ENCODE measurements at regions not wholly inside any gene's neighbourhood (a gene's known extent, or its start where the extent isn't known, plus 50 kb on each side); places are given as distances from the start of the nearest gene placed in this dataset.

DNA sequence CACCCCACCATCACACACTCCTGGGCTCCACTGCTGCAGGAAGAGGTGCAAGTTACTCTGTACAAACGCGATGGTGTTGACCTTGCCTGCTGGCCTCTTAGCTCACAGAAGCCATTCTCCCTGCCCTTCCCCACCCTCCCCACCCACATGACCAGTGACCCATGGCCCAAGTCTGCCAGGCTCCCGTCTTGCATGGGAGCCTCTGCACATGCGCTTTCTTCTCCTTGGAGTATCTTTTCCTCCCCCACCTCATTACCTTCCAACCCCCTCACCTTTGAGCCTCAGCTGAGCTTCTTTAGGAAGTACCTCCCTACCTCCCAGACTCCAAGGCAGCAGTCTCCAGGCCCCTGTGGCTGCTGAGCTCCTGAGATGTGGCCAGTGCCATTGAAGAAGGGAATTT, 337.7 kb upstream of the ZNF32 start:
- DNase-seq: no peak

DNA sequence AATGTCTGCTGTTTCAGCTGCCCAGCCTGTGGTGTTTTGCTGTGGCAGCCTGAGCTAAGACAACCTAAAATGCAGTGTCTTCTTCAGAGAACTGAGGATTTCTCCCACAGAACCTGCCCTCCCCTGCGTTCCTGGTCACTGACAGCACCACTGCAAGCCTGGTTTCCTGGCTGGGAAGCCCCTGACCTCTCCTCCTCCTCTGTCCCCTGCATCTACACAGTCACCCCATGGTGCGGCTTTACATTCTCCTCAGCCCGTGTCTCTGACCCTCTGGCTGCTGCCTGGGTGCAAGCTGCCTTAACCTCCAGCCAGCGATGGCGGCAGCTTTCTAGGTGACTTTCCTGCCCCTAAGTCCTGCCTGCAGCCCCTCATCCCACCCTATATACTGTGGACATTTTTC, 337.3 kb upstream of the ZNF32 start:
- no peak for DNase-seq

DNA sequence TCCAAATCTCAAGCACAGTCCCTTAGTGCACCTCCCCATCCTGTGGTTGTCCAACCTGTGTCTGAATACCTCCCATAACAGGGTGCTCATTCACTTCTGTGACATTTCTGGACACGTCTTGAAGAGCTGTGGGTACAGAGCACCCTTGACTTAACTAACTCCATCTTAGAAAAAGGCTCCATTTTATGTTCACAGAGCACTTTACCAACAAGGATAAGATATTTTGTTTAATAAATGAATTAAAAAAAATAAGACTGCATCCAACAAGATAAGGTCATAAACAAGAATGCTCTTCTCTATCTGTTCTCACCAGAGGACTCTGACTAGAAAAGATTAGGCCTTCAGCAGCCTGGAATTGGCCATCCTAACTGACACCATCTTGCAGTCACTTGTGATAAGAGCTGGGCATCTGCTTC, 335.2 kb upstream of the ZNF32 start:
- no peak for DNase-seq

DNA sequence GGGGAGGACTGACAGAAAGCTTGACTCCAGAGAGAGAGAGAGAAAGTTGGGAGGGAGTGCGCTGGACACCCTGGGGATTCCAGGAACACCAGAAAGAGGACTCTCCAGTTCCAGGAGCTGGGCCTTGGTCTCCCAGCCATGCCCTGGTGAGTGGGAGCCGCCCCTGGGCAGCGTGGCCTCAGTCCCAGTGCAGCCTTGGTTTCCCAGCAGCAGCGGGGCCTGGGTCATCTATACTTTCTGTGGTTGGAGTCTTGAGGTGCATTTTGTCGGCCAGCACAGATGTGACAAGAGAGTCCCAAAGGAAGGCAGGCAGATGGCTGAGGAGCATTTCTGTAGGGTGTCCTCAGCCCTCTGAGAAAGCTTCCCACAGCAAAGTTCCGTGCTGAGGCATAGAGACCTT, 334.7 kb upstream of the ZNF32 start:
- DNase-seq: no peak

DNA sequence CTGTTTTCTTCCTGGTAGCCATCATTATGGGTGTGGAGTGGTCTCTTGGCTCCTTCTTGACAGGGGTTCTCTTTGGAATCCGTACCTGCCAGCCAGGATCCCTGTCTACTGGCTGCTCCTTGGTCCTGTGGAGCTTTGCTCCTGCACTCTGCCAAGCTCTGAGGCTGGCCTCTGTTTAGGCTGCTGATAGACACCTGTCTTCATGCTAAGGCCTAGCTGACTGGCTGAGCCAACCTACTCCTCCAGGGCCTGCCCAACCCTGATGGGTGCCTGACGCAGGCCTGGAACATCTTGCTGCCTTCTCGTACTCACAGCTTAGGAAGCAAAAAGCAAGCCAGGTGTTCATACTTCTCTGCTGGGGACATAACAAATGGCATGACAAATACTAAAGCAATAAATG, 333.6 kb upstream of the ZNF32 start:
- DNase-seq: no peak

DNA sequence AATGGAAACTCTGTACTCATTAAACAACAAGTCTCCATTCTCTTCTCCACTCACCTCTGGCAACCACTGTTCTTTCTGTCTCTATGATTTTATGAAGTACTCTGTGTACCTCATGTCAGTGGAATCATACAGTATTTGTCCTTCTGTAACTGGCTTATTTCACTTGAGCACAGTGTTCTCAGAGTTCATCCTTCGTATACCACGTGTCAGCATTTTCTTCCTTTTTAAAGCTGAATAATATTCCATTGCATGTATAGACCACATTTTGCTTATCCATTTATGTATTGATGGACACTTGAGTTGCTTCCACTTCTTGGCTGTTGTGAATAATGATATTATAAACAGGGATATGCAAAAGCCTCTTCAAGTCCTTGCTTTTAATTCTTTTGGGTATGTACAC, 333.0 kb upstream of the ZNF32 start:
- DNase-seq: no peak

DNA sequence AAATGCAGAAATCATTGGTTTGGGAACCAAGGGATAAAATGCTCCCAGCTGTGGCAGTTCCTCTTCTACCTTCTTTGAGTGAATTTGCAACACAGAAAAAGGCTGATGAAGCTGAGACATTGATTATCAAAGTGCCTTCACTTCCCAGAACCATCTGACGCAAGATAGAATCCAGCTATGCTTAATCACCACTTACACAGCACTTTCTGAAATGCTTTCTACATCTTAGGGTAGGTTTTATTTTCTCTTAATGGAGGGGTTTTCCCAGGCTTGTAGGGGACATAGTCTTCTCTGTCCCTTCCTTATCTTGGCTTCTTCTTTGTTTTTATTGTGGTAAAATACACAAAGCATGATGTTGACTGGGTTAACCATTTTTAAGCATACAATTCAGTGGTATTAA, 332.6 kb upstream of the ZNF32 start:
- DNase-seq: no peak

DNA sequence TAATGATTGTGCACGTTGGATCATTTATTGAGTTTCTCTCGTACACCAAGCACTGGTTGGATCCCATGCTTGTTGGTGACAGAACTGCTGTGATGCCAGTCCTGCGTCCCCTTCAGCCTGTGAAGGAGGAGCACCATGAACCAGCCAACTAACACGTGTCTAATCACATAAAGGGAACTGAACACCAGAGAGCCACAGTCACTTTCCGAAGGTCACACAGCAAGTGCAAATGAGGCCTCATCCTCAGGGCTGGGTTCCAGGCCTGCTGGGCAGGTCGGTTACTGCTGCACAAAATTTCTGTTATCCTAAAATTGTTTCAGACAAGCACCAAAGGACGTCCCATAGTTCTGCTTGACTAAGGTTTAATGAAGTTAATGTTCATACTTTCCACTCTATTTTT, 332.0 kb upstream of the ZNF32 start:
- no peak for DNase-seq

DNA sequence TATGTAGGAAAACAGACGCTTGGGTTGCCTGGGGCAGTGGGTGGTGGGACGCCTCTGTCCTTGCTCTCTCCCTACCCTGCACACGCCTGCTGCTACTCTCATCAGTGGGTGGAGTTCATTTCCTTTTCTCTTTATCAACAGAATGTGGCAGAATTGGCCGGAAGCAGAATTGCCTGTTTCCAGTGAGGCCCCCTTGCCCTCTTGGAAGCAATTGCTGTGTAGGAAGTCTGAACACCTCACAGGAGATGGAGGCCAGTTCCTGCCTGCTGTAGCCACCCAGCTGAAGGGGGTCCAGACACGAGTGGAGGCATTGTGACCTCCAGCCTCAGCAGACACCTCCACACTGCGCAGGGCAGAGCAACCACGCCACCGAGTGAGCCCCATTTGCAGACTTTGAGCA, 331.6 kb upstream of the ZNF32 start:
- no peak for DNase-seq

DNA sequence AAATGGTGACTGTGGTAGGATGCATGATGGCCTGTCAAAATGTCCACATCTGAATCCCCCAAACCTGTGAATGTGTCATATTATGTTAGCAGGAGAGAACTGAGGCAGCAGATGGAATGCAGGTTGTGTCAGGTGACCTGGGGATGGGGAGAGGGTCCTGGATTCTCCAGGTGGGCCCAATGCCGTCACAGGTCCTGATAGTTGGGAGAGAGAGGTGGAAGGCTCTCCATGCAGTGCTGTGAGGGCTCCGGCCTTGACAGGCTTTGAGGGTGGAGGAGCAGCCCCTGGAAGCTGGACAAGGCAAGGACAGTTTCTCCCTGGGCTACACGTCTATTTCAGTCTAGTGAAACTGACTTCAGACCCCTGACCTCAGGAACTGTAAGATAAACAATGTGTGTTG, 330.9 kb upstream of the ZNF32 start:
- no peak for DNase-seq

DNA sequence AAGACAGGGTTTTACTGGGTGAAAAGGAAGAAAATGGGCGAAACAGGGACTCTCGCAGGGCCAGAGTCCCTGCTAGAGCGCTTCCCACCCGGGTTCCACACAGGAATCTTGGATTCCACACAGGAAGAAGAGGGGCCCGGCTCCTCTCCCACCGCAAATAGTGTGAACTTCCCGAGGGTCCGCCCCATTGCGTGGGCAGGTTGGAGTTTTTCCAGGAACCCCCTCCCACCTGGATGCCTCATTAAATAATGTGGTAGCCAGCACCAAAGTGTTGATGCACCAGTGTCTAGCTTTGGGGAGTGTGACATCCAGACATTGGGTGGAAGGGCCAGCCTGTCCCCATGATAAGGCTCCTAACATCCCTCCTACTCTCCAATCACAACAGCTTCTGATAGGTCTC, 330.3 kb upstream of the ZNF32 start:
- DNase-seq: no peak

DNA sequence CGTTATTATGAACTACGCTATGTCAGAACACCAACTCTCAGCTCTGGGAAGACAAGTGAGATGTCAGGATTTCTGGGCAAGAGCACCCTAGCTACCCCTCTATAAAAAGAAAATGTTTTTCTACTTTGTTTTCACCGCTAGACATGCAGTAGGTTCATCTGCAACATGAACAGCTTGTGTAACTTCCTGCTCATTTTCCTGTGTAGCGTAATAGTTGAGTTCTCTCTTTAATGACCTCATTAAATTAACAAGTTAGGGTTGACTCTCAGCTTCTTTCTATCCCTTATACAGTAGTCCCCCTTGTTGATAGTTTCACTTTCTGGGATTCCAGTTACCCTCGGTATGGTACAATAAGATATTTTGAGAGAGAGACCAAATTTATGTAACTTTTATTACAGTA, 329.4 kb upstream of the ZNF32 start:
- DNase-seq: no peak

DNA sequence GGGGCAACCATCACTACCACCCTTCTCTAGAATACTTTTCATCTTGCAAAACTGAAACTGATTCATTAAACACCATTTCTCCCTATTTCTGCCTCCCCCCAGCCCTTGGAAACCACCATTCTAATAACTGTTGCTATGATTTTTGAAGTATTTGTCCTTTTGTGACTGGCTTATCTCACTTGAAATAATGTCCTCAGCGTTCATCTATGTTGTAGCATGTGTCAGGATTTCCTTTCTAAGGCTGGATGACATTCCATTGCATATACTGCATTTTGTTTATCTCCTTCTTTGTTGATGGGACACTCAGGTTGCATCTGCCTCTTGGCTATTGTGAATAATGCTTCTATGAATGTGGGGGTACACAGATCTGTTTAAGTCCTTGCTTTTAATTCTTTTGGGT, 327.6 kb upstream of the ZNF32 start:
- DNase-seq: no peak

DNA sequence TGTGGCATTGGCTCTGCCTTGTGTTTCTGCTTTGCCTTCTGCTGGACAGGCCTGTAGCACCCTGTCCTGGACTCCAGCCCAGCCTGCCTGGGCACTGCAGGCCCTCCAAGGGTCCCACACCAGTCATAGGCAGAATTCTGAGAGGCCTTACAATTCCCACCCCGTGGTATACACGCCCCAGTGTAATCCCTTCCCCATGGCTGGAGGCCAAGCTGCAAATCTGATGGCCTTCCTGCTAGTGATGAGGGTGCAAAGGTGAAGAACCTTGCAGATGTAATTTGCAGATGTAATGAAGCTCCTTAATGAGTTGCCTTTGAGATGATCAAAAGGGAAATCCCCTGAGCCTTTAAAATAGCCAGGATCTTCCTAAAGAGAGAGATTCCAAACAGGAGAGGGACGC, 325.1 kb upstream of the ZNF32 start:
- no peak for DNase-seq

DNA sequence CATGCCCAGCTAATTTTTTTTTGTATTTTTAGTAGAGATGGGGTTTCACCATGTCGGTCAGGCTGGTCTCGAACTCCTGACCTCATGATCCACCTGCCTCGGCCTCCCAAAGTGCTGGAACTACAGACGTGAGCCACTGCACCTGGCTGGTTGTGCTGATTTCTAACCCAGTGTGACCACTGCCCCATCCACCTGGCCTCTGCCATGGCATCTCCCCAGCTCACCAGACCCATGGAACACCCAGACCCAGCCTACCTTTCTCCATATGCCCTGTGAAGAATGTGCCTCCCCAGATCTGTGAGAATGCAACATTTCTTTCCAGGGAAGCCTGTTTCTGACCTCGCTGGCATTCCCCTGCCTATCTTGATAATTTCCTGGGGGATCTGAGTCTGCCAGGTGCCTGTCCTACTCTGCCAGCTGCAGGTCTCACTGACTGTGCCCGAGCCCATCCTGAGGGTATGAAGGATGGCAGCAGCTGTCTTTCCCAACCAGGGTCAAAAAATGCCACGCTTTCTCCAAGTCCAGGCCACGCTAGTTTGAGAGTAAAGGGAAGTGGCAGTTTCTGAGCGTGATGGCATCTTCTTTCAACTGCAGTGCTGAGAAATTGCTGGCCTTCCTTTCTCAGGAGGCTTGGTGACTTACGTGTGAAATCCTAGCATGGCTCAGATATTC, 324.4 kb upstream of the ZNF32 start:
- no peak for DNase-seq

DNA sequence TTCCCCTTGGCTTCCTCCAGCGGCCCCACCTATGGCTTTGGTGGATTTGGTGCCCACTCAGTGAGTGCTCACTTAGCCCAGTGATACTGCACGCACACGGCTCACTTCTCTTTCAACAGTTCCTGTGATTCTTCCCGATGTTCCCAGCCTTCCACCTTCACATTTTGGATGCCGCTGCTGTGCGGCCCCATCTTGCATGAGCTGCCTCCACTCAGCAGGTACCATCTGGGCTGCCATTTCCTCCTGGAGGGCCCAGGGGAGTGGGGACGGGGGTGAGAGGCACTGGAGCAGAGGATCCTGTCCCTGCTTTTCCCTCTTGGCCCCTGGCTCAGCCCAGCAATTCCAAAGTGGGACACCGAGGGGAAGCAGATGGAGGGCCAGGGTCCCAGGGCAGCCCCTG, 323.3 kb upstream of the ZNF32 start:
- no peak for DNase-seq

DNA sequence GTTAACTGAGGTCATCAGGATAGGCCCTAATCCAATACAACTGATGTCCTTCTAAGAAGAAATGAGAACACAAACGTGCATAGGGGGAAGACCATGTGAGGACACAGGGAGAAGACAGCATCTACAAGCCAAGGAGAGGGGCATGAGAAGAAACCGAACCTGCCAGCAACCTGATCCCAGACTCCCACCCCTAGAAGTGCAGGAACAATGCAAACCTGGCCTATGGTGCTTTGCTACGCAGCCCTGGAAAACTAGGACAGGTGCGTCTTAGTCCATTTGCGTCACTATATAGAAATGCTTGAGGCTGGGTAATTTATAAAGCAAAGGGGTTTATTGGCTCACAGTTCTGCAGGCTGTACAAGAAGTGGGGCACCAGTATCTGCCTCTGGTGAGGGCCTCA, 322.6 kb upstream of the ZNF32 start:
- no peak for DNase-seq

DNA sequence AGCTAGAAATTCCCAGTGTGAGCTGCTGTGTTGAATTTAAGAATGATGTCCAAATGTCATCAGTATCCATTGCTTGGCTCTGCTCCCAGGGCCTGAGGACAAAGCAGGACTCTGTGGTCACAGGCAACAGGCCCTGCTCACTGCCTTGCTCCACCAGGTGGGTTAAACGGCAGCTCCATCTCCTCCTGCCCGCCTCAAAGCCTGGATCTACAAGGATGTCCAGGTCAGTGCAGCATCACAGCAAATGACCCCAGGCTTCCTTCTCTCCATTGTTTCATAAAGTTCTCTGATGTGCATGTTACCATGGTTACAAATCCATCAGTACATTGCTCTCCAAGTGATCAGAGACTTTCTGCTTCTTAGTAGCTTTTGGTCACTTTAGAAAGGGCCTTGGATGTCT, 322.0 kb upstream of the ZNF32 start:
- DNase-seq: no peak

DNA sequence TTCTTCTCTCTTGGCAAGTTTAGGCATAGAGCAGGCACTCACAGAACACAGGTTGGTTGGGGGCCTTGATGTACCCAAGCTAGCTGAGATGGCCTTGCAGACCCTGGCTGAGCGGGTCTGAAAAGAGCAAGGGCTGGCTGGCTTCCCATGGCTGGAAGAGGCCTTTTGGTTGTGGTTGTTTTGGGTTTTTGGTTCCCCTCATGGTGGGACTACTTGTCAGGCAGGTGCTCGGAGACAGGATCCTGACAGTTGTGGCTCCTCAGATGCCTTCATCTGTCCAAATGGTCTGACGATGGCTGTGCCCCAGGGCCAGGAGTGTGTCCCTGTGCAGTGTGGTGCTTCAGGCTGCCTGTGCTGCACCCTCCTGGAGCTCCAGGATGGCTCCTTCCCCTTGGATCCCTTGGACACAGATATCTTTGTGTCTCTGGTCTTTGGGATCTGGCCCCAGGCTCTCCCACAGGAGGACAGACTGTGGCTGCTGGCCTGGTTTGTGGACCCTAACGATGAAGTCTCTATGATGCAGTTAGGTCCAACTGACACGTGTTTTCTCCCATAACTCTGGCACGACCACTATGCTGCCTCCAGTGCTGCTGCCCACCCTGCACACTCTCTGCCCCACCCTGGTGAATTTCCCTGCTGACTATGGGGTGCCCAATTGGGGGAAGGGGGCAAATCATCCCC, 321.5 kb upstream of the ZNF32 start:
- no peak for DNase-seq

DNA sequence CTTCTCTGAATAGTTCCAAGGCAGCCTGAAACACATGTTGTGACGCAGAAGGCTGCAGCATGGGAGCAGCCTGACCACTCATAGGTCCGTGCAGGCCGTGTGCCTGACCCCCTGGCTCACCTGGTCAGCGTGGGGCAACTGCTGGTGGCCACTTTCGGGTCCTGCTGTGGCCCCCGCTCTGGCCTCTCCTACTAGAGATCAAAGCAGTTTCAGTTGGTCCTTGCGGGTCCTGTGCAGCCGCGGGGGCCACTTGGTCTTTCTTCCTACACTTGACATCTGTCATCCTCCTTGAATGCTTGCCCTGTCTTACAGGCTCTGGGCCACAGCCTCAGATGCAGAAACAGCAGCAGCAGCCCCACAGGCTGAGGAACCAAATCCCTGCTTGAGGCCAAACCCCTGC, 320.8 kb upstream of the ZNF32 start:
- no peak for DNase-seq

DNA sequence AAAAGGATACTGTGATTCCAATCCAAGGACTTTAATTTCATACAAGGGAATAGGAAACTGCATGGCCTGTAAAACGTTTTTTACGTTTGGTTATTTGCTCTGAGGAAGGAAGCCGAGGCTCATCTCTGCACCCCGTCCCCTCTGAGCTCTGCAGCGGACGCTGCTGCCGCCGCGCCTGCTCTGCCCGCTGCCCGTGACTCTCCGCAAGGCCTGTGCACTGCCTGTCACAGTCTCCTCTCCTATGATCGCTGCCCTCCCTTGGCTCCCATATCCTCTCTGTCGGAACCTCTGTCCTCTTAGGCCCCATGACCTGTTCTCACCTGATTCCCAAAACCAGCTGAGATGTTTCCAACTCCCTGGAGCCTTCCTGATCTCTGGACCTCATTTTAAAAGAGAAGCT, 320.3 kb upstream of the ZNF32 start:
- DNase-seq: no peak

DNA sequence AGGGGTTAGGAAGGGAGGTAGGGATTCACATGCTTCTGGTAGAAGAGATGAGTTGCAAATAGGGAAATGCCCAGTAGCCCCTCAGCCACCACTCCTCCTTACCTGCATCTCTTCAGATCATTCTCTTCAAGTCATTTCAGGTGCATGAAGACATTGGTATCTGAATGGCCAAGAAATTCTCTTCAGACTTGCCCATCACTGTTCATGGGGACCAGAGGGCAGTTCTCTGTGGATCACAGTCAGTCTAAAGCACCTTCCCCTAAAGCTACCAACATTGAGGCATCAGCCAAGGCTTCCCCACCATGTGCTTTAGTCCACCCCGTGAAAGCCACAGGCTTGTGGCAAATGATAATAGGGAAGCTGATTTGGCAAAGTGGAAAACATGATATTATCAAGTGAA, 319.4 kb upstream of the ZNF32 start:
- no peak for DNase-seq

DNA sequence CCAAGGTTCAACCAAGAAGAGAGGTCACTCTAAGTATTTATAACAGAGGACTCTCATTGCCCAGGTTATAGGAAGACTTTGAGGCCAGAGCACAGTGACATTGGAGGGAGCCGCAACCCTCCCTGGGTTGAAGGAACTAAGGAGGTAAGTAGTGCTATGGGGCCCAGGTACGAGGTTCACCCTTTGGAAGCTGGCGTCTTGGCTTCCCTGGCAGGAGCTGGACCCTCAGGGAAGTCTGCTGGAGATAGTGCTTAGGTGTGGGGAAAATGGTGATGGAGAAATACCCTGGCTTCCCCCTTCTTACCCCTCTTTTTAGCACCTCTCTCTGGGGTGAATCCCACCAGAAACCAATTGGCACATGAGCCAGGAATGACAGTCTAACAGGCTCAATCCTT, 317.9 kb upstream of the ZNF32 start:
- no peak for DNase-seq

DNA sequence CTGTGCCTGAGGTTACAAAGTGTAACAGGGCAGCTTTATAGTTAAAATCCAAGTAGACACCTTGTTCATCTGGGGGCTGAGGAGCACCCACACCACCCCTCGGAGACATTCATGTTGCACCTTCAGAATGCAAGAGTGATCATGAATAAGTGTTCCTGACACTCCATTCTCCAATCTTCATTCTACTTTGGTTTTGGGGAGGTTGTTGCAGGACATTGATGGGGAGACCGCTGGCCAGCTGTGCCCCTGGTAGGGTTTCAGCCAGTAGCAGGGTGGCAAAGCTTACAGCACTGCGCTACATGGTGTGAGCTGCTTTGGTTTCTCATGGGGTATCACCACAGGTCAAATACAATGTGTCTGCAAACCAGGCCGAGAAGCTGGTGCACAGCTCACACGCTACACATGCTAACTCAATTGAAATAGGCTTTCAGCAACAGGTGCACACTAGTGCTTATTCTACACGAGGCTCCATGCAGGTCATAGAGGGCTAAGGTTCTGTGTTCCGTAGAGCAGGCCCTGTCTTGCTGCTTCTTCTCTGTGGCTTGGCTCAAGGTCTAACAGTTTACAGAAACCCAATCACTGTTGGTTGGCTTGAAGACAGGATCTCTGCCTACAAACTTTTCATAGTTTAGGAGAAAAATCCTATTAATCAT, 317.4 kb upstream of the ZNF32 start:
- DNase-seq: no peak
